ENCODE measurements at regions not wholly inside any gene's neighbourhood (a gene's known extent, or its start where the extent isn't known, plus 50 kb on each side); places are given as distances from the start of the nearest gene placed in this dataset.
"Not testable (repeated sequence)": the region's sequence is repeated elsewhere in the genome, so short reads cannot be mapped to it uniquely, and the experiment has no call there.

DNA sequence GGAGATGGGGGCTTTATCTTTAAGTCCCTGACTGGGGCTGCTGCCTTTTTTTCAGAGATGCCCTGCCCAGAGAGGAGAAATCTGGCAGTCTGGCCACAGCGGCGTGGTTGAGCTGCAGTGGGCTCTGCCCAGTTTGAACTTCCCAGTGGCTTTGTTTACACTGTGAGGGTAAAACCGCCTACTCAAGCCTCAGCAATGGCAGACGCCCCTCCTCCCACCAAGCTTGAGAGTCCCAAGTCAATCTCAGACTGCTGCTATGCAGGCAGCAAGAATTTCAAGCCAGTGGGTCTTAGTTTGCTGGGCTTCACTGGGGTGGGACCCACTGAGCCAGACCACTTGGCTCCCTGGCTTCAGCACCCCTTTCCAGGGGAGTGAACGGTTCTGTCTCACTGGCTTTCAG lies 76.4 kb upstream of the DNAJC1 start:
- TF ChIP-seq, protein P1, sequence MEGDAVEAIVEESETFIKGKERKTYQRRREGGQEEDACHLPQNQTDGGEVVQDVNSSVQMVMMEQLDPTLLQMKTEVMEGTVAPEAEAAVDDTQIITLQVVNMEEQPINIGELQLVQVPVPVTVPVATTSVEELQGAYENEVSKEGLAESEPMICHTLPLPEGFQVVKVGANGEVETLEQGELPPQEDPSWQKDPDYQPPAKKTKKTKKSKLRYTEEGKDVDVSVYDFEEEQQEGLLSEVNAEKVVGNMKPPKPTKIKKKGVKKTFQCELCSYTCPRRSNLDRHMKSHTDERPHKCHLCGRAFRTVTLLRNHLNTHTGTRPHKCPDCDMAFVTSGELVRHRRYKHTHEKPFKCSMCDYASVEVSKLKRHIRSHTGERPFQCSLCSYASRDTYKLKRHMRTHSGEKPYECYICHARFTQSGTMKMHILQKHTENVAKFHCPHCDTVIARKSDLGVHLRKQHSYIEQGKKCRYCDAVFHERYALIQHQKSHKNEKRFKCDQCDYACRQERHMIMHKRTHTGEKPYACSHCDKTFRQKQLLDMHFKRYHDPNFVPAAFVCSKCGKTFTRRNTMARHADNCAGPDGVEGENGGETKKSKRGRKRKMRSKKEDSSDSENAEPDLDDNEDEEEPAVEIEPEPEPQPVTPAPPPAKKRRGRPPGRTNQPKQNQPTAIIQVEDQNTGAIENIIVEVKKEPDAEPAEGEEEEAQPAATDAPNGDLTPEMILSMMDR (IDR thresholded peaks at IDR 0.05): not testable (repeated sequence)
- not testable (repeated sequence) for TF ChIP-seq POLR2A, EP300, POLR2AphosphoS5 (IDR thresholded peaks at IDR 0.05)
